ENCODE measurements at regions not wholly inside any gene's neighbourhood (a gene's known extent, or its start where the extent isn't known, plus 50 kb on each side); places are given as distances from the start of the nearest gene placed in this dataset.

DNA sequence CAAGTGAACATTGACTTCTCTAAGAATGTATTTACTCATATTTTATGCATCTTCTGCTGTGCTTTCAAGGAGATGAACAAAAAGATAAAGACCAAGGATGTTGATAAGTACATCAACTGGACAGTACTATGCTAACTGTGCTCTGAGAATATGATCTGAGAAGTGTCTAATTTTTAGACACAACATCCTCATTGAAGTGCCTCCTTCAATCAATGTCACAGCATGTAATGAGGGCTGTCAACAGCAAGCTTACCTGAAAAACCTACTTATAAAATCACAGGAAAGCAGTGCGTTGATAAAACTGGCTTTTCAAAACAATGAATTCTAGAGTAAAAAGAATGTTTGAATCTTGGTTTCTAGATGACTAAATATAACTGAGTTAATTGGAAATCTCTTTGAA, 452.9 kb upstream of the DSEL start:
- no peak for DNase-seq (ENCODE audit: low read depth in 2 of 2)

DNA sequence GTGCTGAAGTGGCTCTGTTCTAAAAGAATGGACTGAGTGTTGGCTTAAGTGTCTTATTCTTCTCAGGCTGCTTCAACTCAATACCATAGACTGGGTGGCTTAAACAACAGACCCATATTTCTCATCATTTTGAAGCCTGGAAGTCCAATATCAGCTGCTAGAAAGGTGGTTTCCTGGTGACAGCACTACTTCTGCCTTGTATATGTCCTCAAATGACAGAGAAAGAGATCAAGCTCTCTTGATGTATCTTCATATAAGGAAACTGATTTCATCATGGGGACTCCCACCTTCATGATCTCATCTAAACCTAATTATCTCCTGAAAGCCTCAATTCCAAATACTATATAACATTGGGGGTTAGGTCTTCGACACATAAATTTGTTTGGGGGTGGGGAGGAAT, 449.7 kb upstream of the DSEL start:
- DNase-seq (ENCODE audit: low read depth in 2 of 2), result no peak

DNA sequence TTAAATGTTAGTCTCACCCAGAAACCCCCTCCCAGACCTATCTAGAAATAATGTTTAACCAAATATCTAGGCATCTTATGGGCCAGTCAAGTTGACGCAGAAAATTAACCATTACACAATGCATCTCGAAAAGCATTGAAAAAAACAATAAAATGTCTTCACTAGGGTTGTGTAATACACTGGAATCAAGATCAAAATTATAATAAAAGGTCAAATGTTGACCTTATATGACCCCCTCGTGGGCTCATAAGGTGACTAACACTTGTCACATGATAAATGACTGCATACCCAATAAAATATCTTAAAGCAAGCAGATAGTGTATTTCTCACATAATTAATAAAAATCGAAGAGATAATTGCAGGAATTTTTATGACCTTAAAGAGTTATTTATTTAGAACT, 447.9 kb upstream of the DSEL start:
- DNase-seq (ENCODE audit: low read depth in 2 of 2), result no peak

DNA sequence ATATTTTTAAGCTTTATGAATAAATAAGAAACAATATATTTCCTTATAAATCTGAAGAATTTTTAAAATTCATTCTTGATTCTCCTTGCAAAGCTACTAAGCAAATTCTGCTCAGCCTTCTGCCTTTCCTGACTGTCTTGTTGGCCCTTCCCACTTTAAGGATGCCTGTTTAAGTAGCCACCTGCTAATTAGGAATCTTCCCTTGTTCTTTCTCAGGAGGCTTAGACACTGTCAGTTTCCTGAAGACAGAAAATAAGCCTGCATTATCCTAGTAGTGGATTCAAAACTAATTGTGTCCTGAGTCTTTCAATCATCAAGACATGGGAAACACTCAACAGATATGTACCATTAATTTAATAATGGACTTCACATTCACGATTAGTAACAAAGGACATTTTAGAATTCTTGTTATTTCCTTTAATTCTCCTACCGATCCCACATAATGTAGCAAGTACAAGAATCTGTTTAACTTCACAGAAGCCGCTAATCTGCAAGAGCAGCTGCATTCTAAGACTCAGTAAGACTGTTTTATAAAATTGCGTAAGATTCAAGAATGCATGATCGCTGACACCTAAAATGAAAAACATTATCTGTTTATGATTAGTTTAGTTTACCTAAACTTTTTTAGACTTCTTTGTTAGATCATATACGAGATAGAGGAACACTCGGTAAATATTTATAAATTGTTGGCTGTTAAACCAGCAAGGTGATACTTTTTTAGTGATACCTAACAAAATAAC, 445.4 kb upstream of the DSEL start:
- no peak for DNase-seq (ENCODE audit: low read depth in 2 of 2)

DNA sequence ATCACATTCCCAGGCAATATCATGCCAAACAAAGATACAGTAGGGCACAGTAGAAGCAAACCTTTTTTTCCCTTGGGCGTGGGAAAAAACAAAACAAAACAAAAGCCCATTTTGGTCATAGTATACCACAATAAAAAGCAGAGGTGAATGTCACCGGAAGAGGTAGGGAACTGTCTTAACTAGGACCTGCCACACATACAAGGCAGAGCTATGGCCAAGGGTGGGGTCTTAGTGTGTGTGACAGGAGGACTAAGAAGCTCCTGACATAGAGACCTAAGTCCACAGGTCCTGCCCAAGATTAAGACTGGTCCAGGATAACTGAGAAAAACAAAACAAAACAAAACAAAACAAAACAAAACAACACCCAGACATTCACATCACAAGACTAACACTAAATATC, 441.2 kb upstream of the DSEL start:
- DNase-seq (ENCODE audit: low read depth in 2 of 2), result no peak

DNA sequence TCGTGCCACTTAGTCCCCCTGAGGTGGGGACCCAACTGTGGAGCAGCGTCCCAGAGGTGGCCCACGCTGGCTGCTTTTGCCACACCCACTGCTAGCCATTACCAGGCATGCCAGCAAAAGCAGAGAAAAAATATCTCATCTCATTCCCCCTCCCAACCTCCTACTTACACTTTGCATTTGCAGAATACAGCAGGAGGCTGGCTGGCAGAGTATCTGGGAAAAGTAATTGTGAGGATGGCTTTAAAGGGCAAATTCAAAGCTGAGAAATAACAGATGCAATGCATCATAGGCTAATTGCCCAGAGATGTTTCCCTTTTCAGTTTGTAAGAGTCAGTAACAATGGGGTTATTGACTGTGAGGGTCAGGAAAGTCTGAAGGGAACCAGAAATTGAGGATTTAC, 438.1 kb upstream of the DSEL start:
- no peak for DNase-seq (ENCODE audit: low read depth in 2 of 2)

DNA sequence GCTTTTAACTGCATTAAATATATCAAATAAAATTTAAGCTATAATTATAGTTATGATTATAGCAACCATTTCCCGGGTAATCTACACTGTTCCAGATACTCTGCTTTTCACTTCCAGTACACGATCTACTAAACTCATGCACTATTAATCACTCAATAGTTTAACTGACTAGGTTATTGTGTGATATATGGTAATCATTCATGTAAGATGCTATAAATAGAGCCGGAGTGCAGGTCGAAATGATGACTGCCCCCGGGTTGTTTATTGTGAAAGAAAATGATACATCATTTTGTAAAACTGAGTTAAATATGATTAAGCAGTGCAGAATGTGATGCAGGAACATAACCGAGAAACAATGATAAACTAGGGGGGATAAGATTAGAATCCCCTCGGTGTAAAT, 434.6 kb upstream of the DSEL start:
- no peak for DNase-seq (ENCODE audit: low read depth in 2 of 2)

DNA sequence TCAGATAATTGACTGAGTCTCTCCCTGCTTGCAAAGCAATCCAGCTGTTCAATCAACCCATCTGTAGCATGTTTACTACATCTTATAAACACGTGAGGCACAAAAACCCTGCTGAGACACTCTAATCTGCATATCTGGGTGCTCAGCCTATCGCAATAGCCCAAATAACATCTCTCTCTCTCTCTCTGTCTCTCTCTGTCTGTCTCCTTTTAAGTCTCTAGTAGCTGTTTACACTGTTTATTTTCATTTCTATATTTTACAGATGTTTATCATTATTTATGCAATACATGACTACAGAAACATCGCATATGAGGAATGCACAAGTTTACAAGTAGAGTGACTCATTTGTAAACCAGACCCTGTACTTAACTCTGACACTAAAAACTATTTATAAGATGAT, 422.1 kb upstream of the DSEL start:
- DNase-seq (ENCODE audit: low read depth in 2 of 2), result no peak

DNA sequence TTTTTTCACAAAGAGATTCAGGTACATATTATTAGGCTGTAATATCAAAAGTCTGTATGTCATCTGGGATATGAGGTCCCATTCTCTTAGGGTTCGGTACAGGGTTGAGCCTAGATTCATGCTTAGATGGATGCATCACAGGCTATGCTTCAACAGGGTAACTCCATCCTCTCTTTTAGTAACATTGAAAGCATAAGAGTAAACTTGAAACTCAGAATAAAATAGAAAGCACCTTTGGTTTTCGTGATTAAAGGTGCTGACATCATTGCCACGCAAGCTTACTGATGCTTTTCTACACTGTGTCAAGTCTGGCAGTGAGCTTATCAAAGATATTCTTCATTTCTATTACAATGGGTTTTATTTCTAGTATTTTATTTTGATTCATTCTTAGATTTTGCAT, 419.1 kb upstream of the DSEL start:
- no peak for DNase-seq (ENCODE audit: low read depth in 2 of 2)

DNA sequence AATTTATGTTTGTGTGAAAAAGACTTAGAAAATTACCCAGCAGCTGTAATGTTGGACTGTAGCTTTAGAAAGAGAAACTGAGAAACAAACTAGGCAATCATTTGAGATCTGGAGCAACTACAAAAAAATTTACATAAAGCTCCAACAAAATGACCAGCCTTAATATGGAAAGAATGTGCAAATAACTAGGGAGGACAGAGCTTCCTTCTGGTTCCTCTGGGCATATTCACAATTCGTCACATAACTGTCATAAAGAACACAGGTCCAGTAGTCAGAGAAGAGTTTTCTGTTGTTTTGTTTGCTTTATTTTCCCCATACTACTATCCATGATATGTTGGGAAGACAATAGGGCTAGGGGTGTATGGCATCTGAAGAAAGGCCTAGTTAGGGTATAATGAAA, 416.8 kb upstream of the DSEL start:
- no peak for DNase-seq (ENCODE audit: low read depth in 2 of 2)

DNA sequence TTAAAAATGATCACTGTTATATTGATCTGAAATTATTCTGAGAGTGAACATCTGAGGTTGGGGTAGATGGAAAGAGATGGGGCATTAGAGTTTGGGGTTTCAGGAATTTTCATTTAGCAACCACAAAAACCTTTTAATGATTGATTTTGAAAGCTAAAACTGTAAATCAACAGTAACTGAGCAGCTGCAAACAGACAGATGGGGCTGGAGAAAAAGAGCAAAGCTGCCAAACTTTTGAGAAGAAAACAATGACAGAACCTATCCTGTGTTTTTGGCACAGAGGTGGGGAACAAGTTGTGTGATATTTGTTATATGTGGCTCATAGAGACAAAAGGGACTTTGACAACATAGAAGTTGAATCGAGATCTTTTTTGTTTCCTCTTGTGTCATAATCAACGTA, 415.8 kb upstream of the DSEL start:
- no peak for DNase-seq (ENCODE audit: low read depth in 2 of 2)

DNA sequence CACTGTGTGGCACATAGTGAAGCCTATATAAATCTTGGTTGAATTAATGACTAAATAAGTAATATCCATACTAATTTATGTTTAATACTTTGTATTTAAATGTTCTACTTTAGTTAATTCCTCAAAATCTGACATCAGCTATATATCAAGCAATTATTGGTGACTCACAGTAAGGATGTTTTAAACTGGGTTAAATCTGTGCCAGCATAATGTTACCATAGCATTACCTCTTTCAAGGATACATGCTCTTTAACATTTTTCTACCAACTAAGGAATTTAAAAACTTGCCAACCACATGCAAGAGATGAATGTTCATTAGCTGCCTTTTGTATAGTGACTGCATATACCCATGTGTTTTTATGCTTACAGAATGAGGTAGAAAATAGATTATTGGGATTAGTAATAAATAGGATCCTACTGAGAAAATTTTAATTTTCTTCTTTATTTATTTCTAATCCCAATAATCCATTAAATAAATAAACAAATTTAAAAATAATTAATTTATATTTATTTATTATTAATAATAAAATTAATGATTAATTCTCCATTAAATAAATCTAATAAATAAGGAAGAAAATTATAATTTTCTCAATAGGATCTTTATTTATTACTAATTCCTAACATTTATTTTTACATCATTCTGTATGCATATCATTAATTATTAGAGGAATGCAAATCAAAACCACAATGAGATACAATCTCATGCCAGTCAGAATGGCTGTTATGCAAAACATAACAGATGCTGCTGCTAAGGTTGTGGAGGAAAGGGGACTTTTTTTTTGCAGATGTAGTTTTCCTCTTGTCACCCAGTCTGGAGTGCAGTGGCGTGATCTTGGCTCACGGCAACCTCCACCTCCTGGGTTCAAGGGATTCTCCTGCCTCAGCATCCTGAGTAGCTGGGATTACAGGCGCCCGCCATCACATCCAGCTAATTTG, 410.7 kb upstream of the DSEL start:
- no peak for DNase-seq (ENCODE audit: low read depth in 2 of 2)

DNA sequence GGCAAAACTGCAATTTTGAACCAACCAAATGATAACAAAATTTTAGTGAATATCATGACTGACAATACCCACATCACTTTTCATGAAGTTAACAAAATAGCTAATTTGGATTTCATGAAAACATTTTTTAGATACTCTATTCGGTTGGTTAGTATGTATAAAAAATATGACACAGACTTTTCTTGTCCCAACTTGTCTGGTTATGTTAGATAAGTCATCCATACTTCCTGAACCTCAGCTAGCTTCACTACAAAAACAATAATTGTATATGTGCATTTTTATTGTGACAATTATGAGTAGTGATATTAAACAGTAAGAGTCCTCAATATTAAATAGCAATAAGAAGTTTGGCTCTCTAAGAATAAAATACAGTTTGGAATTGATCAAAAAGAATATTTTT, 408.1 kb upstream of the DSEL start:
- no peak for DNase-seq (ENCODE audit: low read depth in 2 of 2)

DNA sequence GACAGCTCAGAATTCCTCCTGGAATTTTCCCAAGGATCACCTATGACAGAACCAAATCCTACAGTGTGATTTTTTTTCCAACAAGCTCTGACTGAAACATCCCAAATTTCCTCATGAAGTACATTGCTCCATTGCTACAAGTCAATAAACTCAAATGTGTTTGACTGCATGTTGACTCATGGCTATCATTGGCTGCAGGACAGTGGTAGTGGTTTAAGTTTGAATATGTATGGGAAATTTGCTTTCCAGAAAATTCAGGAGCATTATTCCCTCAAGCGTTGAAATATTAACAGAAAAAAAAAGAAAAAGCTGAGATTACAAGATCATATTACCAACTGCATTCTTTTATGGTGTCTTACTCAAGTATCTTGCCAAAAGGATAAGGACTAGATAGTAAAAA, 402.8 kb upstream of the DSEL start:
- DNase-seq (ENCODE audit: low read depth in 2 of 2), result no peak

DNA sequence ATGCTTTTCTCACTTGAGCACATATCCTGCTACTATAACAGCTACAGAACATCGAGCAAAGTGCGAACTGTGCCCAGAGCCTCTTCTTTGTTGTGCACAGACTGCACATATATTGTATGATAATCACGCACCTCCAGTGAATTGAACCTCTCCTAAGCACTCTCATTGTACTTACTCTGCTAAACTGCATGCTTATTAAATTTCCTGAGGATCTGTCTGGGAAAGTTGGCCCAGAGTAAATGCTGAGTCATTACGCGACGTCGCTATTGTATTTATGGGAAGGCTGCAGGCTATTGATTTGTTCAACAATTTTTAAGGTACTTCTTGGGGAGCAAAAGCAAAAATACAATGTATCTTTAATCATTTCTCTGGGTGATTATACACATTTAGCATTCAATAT, 399.6 kb upstream of the DSEL start:
- no peak for DNase-seq (ENCODE audit: low read depth in 2 of 2)

DNA sequence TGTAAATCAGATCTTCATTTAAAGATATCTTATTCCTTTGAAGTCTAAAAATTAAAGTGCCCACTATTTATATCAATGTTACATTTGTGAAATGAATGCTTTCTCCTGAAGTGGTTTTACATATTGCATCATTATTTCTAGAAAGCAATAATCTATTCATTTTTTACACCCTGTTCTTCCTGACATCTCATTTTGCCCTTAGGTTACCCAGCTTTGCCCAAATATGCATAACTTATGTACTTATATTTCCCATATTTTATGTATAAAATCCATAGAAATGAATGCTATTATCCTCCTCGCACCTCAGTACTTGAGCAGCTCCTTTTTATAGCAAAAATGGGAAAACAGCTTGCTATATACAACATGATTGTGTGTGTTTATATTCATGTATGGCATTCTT, 396.5 kb upstream of the DSEL start:
- DNase-seq (ENCODE audit: low read depth in 2 of 2), result no peak

DNA sequence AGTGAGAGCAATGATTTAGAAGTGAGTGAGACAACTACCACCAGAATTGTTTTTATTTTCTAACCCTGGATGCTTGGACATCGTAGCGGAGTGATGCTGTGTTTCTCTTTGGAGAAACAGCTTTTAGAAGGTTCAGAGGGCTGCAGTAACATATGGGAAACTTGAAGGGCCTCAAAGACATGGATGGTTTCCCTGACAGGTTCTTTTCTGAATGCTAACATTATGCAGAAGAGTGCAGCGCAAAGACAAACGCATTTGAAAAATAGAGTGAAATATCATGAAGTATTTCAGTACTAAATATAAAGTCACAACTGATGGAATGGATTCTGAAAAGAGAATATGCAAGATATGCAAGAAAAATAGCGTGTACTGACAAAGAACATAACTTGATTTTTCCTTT, 385.1 kb upstream of the DSEL start:
- no peak for DNase-seq (ENCODE audit: low read depth in 2 of 2)

DNA sequence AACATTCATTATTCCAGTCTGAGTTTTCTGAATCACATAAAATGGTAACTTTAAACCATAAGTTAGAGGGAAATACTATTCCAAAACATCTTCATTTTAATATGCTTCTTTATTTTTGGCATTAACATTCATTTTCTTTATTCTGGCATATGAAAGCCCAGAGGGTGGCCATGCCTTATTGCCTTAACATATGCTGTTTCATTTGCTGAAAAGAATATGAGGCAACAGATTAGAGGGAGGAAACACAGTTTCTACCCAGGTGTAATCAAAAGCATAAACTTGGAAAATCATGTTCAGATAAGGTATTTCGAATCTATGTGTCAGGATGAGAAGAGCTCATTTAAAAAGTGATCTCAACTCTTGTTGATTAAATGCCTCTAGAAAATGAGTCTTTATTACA, 379.9 kb upstream of the DSEL start:
- DNase-seq (ENCODE audit: low read depth in 2 of 2), result no peak

DNA sequence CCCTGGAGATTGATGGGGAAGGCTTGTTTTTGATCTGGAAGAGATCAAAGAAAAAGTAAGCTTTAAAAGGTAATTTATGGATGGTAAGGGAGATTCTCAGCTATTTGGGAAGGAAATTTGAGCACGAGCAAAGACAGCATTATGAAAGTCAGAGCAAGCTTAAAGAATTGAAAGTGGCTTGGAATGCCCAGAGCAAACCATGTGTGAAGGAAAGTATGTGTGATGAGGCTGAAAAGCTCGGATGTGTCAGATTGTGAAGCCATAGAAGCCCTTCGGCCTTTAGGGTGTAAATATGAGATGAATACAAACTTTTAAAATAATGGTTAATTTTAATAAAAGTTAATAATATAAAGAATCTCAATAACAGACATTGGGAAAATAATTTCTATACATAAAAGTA, 377.4 kb upstream of the DSEL start:
- no peak for DNase-seq (ENCODE audit: low read depth in 2 of 2)

DNA sequence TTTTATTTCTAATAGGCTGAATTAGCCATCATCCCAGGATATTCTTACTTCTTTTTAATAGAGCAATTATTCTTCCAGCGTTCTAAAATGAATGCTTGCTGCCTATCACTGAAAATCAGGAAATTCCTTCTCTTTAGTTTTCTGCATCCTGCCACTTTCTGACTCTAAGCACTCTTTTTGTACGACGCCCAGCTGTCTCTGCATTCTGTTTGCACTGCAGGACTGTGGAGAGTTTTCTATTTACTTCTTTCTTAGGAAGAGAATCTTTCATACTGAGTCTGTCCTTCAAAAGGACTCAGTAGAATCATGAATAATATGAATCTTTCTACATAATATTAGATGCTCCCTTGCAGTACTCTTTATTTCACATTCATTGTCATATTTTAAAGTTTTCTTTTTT, 360.4 kb upstream of the DSEL start:
- no peak for DNase-seq (ENCODE audit: low read depth in 2 of 2)

DNA sequence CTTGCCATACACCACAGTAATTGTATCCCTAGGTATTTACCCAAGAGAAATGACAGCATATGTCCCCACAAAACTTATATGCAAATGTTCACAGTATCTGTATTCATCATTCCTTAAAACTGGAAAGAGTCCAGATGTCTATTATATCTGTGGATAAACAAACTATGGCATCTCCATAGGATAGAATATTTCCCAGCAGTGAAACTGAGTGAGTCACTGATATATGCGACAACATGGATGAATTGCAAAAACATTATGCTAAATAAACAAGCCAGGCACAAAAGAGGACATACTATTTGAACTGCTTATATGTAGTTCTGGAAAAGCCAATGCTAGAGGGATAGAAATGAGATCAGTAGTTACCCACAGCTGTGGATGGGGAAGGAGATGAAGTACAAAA, 359.4 kb upstream of the DSEL start:
- DNase-seq (ENCODE audit: low read depth in 2 of 2), result no peak

DNA sequence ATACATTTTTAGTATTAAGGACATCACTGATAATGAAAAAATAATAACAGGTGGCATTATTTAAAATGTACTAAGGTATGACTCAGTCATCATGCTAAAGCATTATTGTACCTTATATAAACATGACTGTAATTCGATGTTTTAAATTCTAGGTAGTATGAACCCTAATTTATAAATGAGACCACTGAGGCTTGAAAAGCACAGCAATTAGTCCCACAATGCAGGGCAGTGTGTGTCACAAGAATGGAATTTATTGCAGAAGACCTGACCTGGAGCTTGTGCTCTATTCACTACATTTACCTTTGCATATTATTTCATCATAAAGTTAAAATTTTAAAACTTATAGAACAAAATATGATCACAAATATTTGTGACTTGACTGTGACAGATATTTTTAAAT, 358.5 kb upstream of the DSEL start:
- no peak for DNase-seq (ENCODE audit: low read depth in 2 of 2)

DNA sequence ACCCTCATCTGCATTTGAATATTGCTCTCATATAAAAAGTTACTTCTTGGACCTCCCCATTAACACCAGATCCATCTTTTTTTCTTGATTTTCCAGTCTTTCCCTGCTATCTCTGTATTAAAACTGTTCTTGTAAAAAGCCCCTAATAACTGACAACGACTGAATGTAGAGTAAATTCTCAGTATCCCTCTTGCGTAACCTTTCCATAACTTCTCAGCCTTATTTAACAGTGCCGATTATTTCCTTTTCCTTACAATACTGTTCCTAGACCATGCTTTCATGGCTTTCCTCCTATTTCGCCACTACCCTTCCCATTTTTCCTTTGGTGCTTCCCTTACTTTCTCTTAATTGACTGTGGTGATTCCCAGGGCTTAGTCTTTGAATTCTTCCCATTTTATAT, 348.9 kb upstream of the DSEL start:
- no peak for DNase-seq (ENCODE audit: low read depth in 2 of 2)
